ENCODE measurements at regions not wholly inside any gene's neighbourhood (a gene's known extent, or its start where the extent isn't known, plus 50 kb on each side); places are given as distances from the start of the nearest gene placed in this dataset.

- TF ChIP-seq YY1 (IDR thresholded peaks at IDR 0.05; ENCODE audit: low read depth) (no peak), MAX (IDR thresholded peaks at IDR 0.05) (no peak), EP300 (IDR thresholded peaks at IDR 0.05; ENCODE audit: borderline replicate concordance) (no peak), TAF1 (IDR thresholded peaks at IDR 0.05; ENCODE audit: low read depth) (no peak), RAD21 (IDR thresholded peaks at IDR 0.05; ENCODE audit: low read depth) (no peak), USF1 (IDR thresholded peaks at IDR 0.05) (no peak), TCF12 (IDR thresholded peaks at IDR 0.05; ENCODE audit: low read depth) (no peak), NFIC (IDR thresholded peaks at IDR 0.05) (no peak), REST (IDR thresholded peaks at IDR 0.05; ENCODE audit: low read depth) (no peak), EGR1 (IDR thresholded peaks at IDR 0.05) (no peak), FOXM1 (IDR thresholded peaks at IDR 0.05; ENCODE audit: borderline replicate concordance, low read depth) (no peak), CEBPB (IDR thresholded peaks at IDR 0.05) (no peak)
Measured at GRCh38 chr12:89252284-89252683, 100.0 kb downstream of the DUSP6 start.

GRCh38 chr12:89251342-89252271 lies 100.7 kb downstream of the DUSP6 start:
- TF ChIP-seq USF1 (IDR thresholded peaks at IDR 0.05): no peak
- TF ChIP-seq EP300 (IDR thresholded peaks at IDR 0.05; ENCODE audit: borderline replicate concordance): no peak
- TF ChIP-seq RAD21 (IDR thresholded peaks at IDR 0.05; ENCODE audit: low read depth): no peak
- TF ChIP-seq ZBTB7A (IDR thresholded peaks at IDR 0.05; ENCODE audit: low read depth): no peak
- TF ChIP-seq CEBPB (IDR thresholded peaks at IDR 0.05): no peak
- TF ChIP-seq TAF1 (IDR thresholded peaks at IDR 0.05; ENCODE audit: low read depth): no peak
- TF ChIP-seq NFIC (IDR thresholded peaks at IDR 0.05): no peak
- no peak for TF ChIP-seq REST (IDR thresholded peaks at IDR 0.05; ENCODE audit: low read depth)
- TF ChIP-seq EGR1 (IDR thresholded peaks at IDR 0.05): no peak
- TF ChIP-seq TCF12 (IDR thresholded peaks at IDR 0.05; ENCODE audit: low read depth): no peak
- TF ChIP-seq YY1 (IDR thresholded peaks at IDR 0.05; ENCODE audit: low read depth): no peak
- TF ChIP-seq FOXM1 (IDR thresholded peaks at IDR 0.05; ENCODE audit: borderline replicate concordance, low read depth): no peak
- no peak for TF ChIP-seq TEAD4 (IDR thresholded peaks at IDR 0.05)

GRCh38 chr12:89250636-89251035 lies 101.7 kb downstream of the DUSP6 start:
- TF ChIP-seq USF1 (IDR thresholded peaks at IDR 0.05) (no peak), TAF1 (IDR thresholded peaks at IDR 0.05; ENCODE audit: low read depth) (no peak), YY1 (IDR thresholded peaks at IDR 0.05; ENCODE audit: low read depth) (no peak), MAX (IDR thresholded peaks at IDR 0.05) (no peak), TEAD4 (IDR thresholded peaks at IDR 0.05) (no peak)

- TF ChIP-seq USF1 (IDR thresholded peaks at IDR 0.05) (no peak), CREB1 (IDR thresholded peaks at IDR 0.05; ENCODE audit: low read depth) (no peak), ZBTB7A (IDR thresholded peaks at IDR 0.05; ENCODE audit: low read depth) (no peak), YY1 (IDR thresholded peaks at IDR 0.05; ENCODE audit: low read depth) (no peak)
Measured at GRCh38 chr12:89250213-89250612, 102.1 kb downstream of the DUSP6 start.

GRCh38 chr12:89247967-89248366 lies 104.3 kb downstream of the DUSP6 start:
- TF ChIP-seq EP300 (IDR thresholded peaks at IDR 0.05; ENCODE audit: borderline replicate concordance) (no peak), FOXM1 (IDR thresholded peaks at IDR 0.05; ENCODE audit: borderline replicate concordance, low read depth) (no peak), USF1 (IDR thresholded peaks at IDR 0.05) (no peak), TEAD4 (IDR thresholded peaks at IDR 0.05) (no peak), CREB1 (IDR thresholded peaks at IDR 0.05; ENCODE audit: low read depth) (no peak), TAF1 (IDR thresholded peaks at IDR 0.05; ENCODE audit: low read depth) (no peak), YY1 (IDR thresholded peaks at IDR 0.05; ENCODE audit: low read depth) (no peak)
